Keratinocyte (primary cell): ENCODE measurements at regions not wholly inside any gene's neighbourhood (a gene's known extent, or its start where the extent isn't known, plus 50 kb on each side); places are given as distances from the start of the nearest gene placed in this dataset.

ENCODE experiments used
- DNase-seq: peaks from one replicate; pipeline ENCODE4 v3.0.0-alpha.2; 2011; ENCODE audit warnings: low read depth, missing footprints, low spot score
- FAIRE-seq: peaks from 2 replicates; lab custom pipeline; 2011; peaks lifted over from hg19 to GRCh38; lab: Jason Lieb, UNC
- H2AFZ ChIP-seq: 2 replicates; pipeline ENCODE4 v1.6.0; 2012; ENCODE audit warnings: low read length, control low read depth, inconsistent platforms; ENCODE audit not compliant: control insufficient read depth
- H3K27ac ChIP-seq: 2 replicates; pipeline ENCODE4 v1.5.1; 2011; ENCODE audit warnings: low read length; ENCODE audit not compliant: control insufficient read depth, insufficient read depth
- H3K27me3 ChIP-seq: 3 replicates; pipeline ENCODE4 v1.6.0; 2011; ENCODE audit warnings: low read length; ENCODE audit not compliant: control insufficient read depth, insufficient read depth; ENCODE audit errors: extremely low read depth
- H3K36me3 ChIP-seq, 2 experiments: 2 replicates in 1 of 2; 3 replicates in 1 of 2; pipeline ENCODE4 v1.5.1; 2011; ENCODE audit warnings: low read length in 2 of 2, mild to moderate bottlenecking in 1 of 2; ENCODE audit not compliant: control insufficient read depth in 2 of 2, insufficient read depth in 2 of 2; ENCODE audit errors: extremely low read depth in 1 of 2
- H3K4me1 ChIP-seq: 3 replicates; pipeline ENCODE4 v1.5.1; 2011; ENCODE audit warnings: low read length; ENCODE audit not compliant: control insufficient read depth, insufficient read depth; ENCODE audit errors: extremely low read depth
- H3K4me2 ChIP-seq: 3 replicates; pipeline ENCODE4 v1.6.0; 2011; ENCODE audit warnings: low read depth, low read length; ENCODE audit not compliant: control insufficient read depth, insufficient read depth; ENCODE audit errors: extremely low read depth
- H3K4me3 ChIP-seq, 3 experiments: fragments of 200-600 bp in 1 of 3; sonication (generic) in 1 of 3; 2 replicates in 2 of 3; 3 replicates in 1 of 3; pipeline ENCODE4 v1.5.1; 2011 to 2016; ENCODE audit warnings: low read length in 3 of 3, mild to moderate bottlenecking in 3 of 3, control low read depth in 2 of 3, inconsistent platforms in 1 of 3, low read depth in 1 of 3, mixed read lengths in 1 of 3, mixed run types in 1 of 3, moderate library complexity in 1 of 3; ENCODE audit not compliant: control insufficient read depth in 2 of 3, insufficient read depth in 2 of 3; ENCODE audit errors: extremely low read depth in 1 of 3
- H3K79me2 ChIP-seq: 2 replicates; pipeline ENCODE4 v1.6.0; 2012; ENCODE audit warnings: low read length; ENCODE audit not compliant: control insufficient read depth, insufficient read depth
- H3K9ac ChIP-seq: 3 replicates; pipeline ENCODE4 v1.6.0; 2011; ENCODE audit warnings: low read length; ENCODE audit not compliant: control insufficient read depth, insufficient read depth; ENCODE audit errors: extremely low read depth
- H3K9me1 ChIP-seq: 3 replicates; pipeline ENCODE4 v1.6.0; 2011; ENCODE audit warnings: low read length; ENCODE audit not compliant: control insufficient read depth, insufficient read depth; ENCODE audit errors: extremely low read depth
- H3K9me3 ChIP-seq: 2 replicates; pipeline ENCODE4 v1.5.1; 2012; ENCODE audit warnings: low read depth, low read length; ENCODE audit not compliant: control insufficient read depth
- H4K20me1 ChIP-seq: 3 replicates; pipeline ENCODE4 v1.6.0; 2011; ENCODE audit warnings: low read length; ENCODE audit not compliant: control insufficient read depth, insufficient read depth; ENCODE audit errors: extremely low read depth
- CTCF ChIP-seq, 3 experiments: IDR thresholded peaks in 1 of 3; conservative IDR thresholded peaks in 1 of 3; optimal IDR thresholded peaks in 1 of 3; 2 replicates in 2 of 3; 3 replicates in 1 of 3; pipeline versions ENCODE3 to v1.5.1; 2011; ENCODE audit warnings: low read length in 3 of 3, mild to moderate bottlenecking in 3 of 3, moderate library complexity in 2 of 3, control low read depth in 1 of 3, inconsistent platforms in 1 of 3; ENCODE audit not compliant: insufficient read depth in 2 of 3; ENCODE audit errors: extremely low read depth in 1 of 3
- EZH2 ChIP-seq: IDR thresholded peaks from one replicate; pipeline ENCODE4 v1.6.1; 2012; ENCODE audit warnings: inconsistent platforms, mild to moderate bottlenecking, low read length, moderate library complexity
- dilution Hi-C: fragments of 300-500 bp; cut with MboI; formaldehyde crosslinking; loops from one replicate; pipeline ENCODE4 v1.7.0; 2020; ENCODE audit warnings: low sequenced_read_pairs; ENCODE audit not compliant: extremely low pct_ligation_motif_present

- Histone ChIP-seq H3K27ac (no peak overlapping the region), H2AFZ (no peak overlapping the region), H3K9me1 (no peaks in the 10 kb centered on the region), H3K79me2 (no peaks in the 10 kb centered on the region), H3K4me2 (no peak overlapping the region), H4K20me1 (no peaks in the 10 kb centered on the region), H3K9me3 (no peaks in the 10 kb centered on the region), H3K9ac (no peak overlapping the region), H3K36me3 (no peaks in the 10 kb centered on the region), H3K4me1 (no peaks in the 10 kb centered on the region), H3K27me3 (no peaks in the 10 kb centered on the region), H3K4me3 (no peak overlapping the region)
- no peak for DNase-seq
- dilution Hi-C loops, result no loop called here
- no peak for FAIRE-seq
- TF ChIP-seq CTCF (optimal IDR thresholded peaks at IDR 0.05 in 1 of 3, IDR thresholded peaks at IDR 0.05 in 1 of 3, conservative IDR thresholded peaks at IDR 0.05 in 1 of 3; ENCODE audit: extremely low read depth in 1 of 3, insufficient read depth in 2 of 3, low read length in 3 of 3) (no peak), EZH2 (no peak)
Measured at GRCh38 chr2:185472574-185472973, 266.0 kb upstream of the FSIP2 start.

- DNase-seq (no peak), FAIRE-seq (no peak)
- Histone ChIP-seq H3K79me2 (no peaks in the 10 kb centered on the region), H2AFZ (no peak overlapping the region), H4K20me1 (no peaks in the 10 kb centered on the region), H3K36me3 (no peaks in the 10 kb centered on the region), H3K4me1 (no peaks in the 10 kb centered on the region), H3K9me1 (no peaks in the 10 kb centered on the region), H3K4me3 (no peak overlapping the region), H3K27me3 (no peaks in the 10 kb centered on the region), H3K27ac (no peak overlapping the region), H3K9ac (no peak overlapping the region), H3K4me2 (no peak overlapping the region), H3K9me3 (no peaks in the 10 kb centered on the region)
- dilution Hi-C loops, result no loop called here
- TF ChIP-seq EZH2 (no peak), CTCF (optimal IDR thresholded peaks at IDR 0.05 in 1 of 3, IDR thresholded peaks at IDR 0.05 in 1 of 3, conservative IDR thresholded peaks at IDR 0.05 in 1 of 3; ENCODE audit: extremely low read depth in 1 of 3, insufficient read depth in 2 of 3, low read length in 3 of 3) (no peak)
Measured at GRCh38 chr2:185473838-185474237, 264.8 kb upstream of the FSIP2 start.
